IMR-90 (cell line): ENCODE measurements at regions not wholly inside any gene's neighbourhood (a gene's known extent, or its start where the extent isn't known, plus 50 kb on each side); places are given as distances from the start of the nearest gene placed in this dataset.

Experiments used
- BHLHE40 ChIP-seq: fragments of 150-350 bp; IDR thresholded peaks from 2 replicates; pipeline ENCODE4 v1.6.1; 2016; ENCODE audit warnings: mild to moderate bottlenecking, low read depth, low read length
- CEBPB ChIP-seq: IDR thresholded peaks from 2 replicates; pipeline ENCODE4 v1.6.1; 2012; ENCODE audit warnings: low read depth, low read length, improper control_type of control experiment
- MAFK ChIP-seq: IDR thresholded peaks from 2 replicates; pipeline ENCODE4 v1.6.1; 2012; ENCODE audit warnings: low read depth, low read length, improper control_type of control experiment
- MAZ ChIP-seq: IDR thresholded peaks from 2 replicates; pipeline ENCODE4 v1.6.1; 2012; ENCODE audit warnings: low read depth, mild to moderate bottlenecking, low read length, improper control_type of control experiment, moderate library complexity, borderline replicate concordance
- POLR2A ChIP-seq: IDR thresholded peaks from 2 replicates; pipeline ENCODE4 v1.6.1; 2012; ENCODE audit warnings: mild to moderate bottlenecking, low read depth, low read length
- RAD21 ChIP-seq: IDR thresholded peaks from 2 replicates; pipeline ENCODE4 v1.6.1; 2012; ENCODE audit warnings: low read length, improper control_type of control experiment
- RCOR1 ChIP-seq: IDR thresholded peaks from 2 replicates; pipeline ENCODE4 v1.6.1; 2012; ENCODE audit warnings: mild to moderate bottlenecking, low read length, improper control_type of control experiment; ENCODE audit not compliant: insufficient replicate concordance
- SMC3 ChIP-seq: fragments of 150-350 bp; IDR thresholded peaks from 2 replicates; pipeline ENCODE4 v1.6.1; 2016; ENCODE audit warnings: low read depth, mild to moderate bottlenecking, antibody characterized with exemption, low read length, moderate library complexity
- TF ChIP-seq, protein P1 (sequence below): fragments of 150-350 bp; IDR thresholded peaks from 2 replicates; pipeline ENCODE4 v1.6.1; 2017; ENCODE audit warnings: mild to moderate bottlenecking, antibody characterized with exemption, low read length, low read depth
- TF ChIP-seq, protein P2 (sequence below): conservative IDR thresholded peaks from 2 replicates; pipeline ENCODE4 v1.5.1; 2012; ENCODE audit warnings: mild to moderate bottlenecking, low read depth, low read length, improper control_type of control experiment
- TF ChIP-seq, protein P3 (sequence below): fragments of 150-350 bp; IDR thresholded peaks from 2 replicates; pipeline ENCODE4 v1.6.1; 2016; ENCODE audit warnings: low read depth, mild to moderate bottlenecking, low read length, moderate library complexity, borderline replicate concordance

DNA sequence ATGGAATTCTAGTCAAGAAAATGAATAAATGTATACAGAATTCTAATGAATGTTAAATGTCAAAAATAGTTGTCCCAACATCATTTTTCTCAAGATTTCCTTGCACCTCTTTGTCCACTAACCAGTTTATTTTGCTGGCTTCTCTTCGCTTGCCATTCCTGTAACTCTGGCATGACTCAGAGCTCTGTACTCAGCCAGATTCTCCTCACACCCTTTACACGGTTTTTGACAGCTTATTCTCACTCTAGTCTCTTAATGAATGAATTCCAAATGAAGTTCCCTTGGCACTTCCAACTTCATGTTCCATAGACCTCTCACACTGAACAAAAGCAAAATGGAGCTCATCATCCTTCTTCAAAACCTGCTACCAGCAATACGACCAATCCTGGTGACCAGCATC is 419.3 kb upstream of the SLIT2 start:
- TF ChIP-seq MAFK (no peak), POLR2A (no peak), SMC3 (no peak), MAZ (no peak), BHLHE40 (no peak), CEBPB (no peak), RAD21 (no peak), RCOR1 (no peak)
- TF ChIP-seq, protein P1, sequence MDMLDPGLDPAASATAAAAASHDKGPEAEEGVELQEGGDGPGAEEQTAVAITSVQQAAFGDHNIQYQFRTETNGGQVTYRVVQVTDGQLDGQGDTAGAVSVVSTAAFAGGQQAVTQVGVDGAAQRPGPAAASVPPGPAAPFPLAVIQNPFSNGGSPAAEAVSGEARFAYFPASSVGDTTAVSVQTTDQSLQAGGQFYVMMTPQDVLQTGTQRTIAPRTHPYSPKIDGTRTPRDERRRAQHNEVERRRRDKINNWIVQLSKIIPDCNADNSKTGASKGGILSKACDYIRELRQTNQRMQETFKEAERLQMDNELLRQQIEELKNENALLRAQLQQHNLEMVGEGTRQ, result no peak
- TF ChIP-seq, protein P2, sequence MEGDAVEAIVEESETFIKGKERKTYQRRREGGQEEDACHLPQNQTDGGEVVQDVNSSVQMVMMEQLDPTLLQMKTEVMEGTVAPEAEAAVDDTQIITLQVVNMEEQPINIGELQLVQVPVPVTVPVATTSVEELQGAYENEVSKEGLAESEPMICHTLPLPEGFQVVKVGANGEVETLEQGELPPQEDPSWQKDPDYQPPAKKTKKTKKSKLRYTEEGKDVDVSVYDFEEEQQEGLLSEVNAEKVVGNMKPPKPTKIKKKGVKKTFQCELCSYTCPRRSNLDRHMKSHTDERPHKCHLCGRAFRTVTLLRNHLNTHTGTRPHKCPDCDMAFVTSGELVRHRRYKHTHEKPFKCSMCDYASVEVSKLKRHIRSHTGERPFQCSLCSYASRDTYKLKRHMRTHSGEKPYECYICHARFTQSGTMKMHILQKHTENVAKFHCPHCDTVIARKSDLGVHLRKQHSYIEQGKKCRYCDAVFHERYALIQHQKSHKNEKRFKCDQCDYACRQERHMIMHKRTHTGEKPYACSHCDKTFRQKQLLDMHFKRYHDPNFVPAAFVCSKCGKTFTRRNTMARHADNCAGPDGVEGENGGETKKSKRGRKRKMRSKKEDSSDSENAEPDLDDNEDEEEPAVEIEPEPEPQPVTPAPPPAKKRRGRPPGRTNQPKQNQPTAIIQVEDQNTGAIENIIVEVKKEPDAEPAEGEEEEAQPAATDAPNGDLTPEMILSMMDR, result no peak
- TF ChIP-seq, protein P3, sequence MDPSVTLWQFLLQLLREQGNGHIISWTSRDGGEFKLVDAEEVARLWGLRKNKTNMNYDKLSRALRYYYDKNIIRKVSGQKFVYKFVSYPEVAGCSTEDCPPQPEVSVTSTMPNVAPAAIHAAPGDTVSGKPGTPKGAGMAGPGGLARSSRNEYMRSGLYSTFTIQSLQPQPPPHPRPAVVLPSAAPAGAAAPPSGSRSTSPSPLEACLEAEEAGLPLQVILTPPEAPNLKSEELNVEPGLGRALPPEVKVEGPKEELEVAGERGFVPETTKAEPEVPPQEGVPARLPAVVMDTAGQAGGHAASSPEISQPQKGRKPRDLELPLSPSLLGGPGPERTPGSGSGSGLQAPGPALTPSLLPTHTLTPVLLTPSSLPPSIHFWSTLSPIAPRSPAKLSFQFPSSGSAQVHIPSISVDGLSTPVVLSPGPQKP, result no peak
